DOHH2 (cell line): ENCODE measurements at regions not wholly inside any gene's neighbourhood (a gene's known extent, or its start where the extent isn't known, plus 50 kb on each side); places are given as distances from the start of the nearest gene placed in this dataset.

ENCODE experiments used
- H3F3A ChIP-seq: fragments of 200-600 bp; sonication (generic), shearing (Covaris generic); 2 replicates; pipeline ENCODE4 v1.6.0; 2016; ENCODE audit warnings: antibody characterized with exemption, mild to moderate bottlenecking; ENCODE audit not compliant: control insufficient read depth, insufficient read depth
- H3K27ac ChIP-seq: fragments of 200-600 bp; sonication (generic); 2 replicates; pipeline ENCODE4 v1.5.1; 2014; ENCODE audit warnings: low read depth, mild to moderate bottlenecking, low read length, moderate library complexity
- H3K27me3 ChIP-seq: fragments of 200-600 bp; sonication (generic); 2 replicates; pipeline ENCODE4 v1.6.1; 2014; ENCODE audit warnings: mild to moderate bottlenecking, low read length, mixed read lengths; ENCODE audit not compliant: control insufficient read depth
- H3K36me3 ChIP-seq: fragments of 200-600 bp; sonication (generic); 2 replicates; pipeline ENCODE4 v1.6.1; 2014; ENCODE audit warnings: mild to moderate bottlenecking, low read length, moderate library complexity, mixed read lengths; ENCODE audit not compliant: control insufficient read depth
- H3K4me1 ChIP-seq: fragments of 200-600 bp; sonication (generic); 2 replicates; pipeline ENCODE4 v1.6.1; 2014; ENCODE audit warnings: mild to moderate bottlenecking, low read length, mixed read lengths; ENCODE audit not compliant: control insufficient read depth
- H3K4me2 ChIP-seq: fragments of 200-600 bp; sonication (generic); 2 replicates; pipeline ENCODE4 v1.6.0; 2014; ENCODE audit warnings: mild to moderate bottlenecking, low read length, moderate library complexity
- H3K4me3 ChIP-seq: fragments of 200-600 bp; sonication (generic); 2 replicates; pipeline ENCODE4 v1.5.1; 2014; ENCODE audit warnings: mild to moderate bottlenecking, low read length, mixed read lengths
- H3K79me2 ChIP-seq: fragments of 200-600 bp; sonication (generic); 2 replicates; pipeline ENCODE4 v1.6.1; 2014; ENCODE audit warnings: mild to moderate bottlenecking, low read length, mixed read lengths; ENCODE audit not compliant: control insufficient read depth
- H3K9me2 ChIP-seq: fragments of 200-600 bp; sonication (generic); replicated peaks from 2 replicates; pipeline ENCODE4 v1.6.1; 2014; ENCODE audit warnings: mild to moderate bottlenecking, low read length, mixed read lengths; ENCODE audit not compliant: control insufficient read depth
- H3K9me3 ChIP-seq: fragments of 200-600 bp; sonication (generic); 2 replicates; pipeline ENCODE4 v1.6.1; 2014; ENCODE audit warnings: antibody characterized with exemption, low read length, mixed read lengths; ENCODE audit not compliant: control insufficient read depth, insufficient read depth
- H4K20me1 ChIP-seq: fragments of 200-600 bp; sonication (generic); 2 replicates; pipeline ENCODE4 v1.6.0; 2014; ENCODE audit warnings: low read depth, mild to moderate bottlenecking, antibody characterized with exemption, low read length, moderate library complexity; ENCODE audit not compliant: control insufficient read depth, insufficient read depth
- CTCF ChIP-seq: fragments of 200-600 bp; sonication (generic); IDR thresholded peaks from one replicate; pipeline ENCODE4 v1.5.1; 2014; ENCODE audit warnings: antibody characterized with exemption, mild to moderate bottlenecking, low read depth, low read length; ENCODE audit not compliant: poor library complexity, severe bottlenecking
- EZH2phosphoT487 ChIP-seq: fragments of 200-600 bp; sonication (generic); IDR thresholded peaks from 2 replicates; pipeline ENCODE4 v1.6.1; 2017; ENCODE audit warnings: borderline replicate concordance, mild to moderate bottlenecking, antibody characterized with exemption, low read length, moderate library complexity, mixed read lengths

DNA sequence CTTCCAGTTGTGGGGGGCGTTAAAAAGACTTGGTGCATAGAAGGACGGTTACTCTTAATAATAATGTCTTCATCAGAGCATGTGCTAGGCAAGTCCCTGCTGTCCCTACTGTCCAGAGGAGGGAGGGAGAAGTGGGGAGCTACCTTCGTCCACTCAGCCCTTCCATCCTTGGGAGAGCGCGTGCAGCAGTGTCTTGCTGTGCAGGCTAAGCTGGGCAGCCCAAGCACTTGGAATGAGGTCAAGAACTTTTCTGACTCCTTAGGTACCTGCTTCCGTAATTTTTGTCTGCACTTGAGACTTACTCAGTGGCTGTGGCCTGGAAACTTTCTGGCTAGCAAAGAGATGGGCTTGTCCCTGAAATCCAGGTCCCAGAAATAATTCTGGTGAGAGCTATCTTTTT lies 265.9 kb upstream of the SORCS1 start:
- TF ChIP-seq EZH2phosphoT487 (no peak), CTCF (no peak)
- Histone ChIP-seq H3K4me2 (no peak overlapping the region), H3K4me1 (no peaks in the 10 kb centered on the region), H3K27me3 (no peaks in the 10 kb centered on the region), H4K20me1 (no peaks in the 10 kb centered on the region), H3K9me2 (no peaks in the 10 kb centered on the region), H3K9me3 (no peaks in the 10 kb centered on the region), H3F3A (no peaks in the 10 kb centered on the region), H3K27ac (no peak overlapping the region), H3K36me3 (no peaks in the 10 kb centered on the region), H3K4me3 (no peak overlapping the region), H3K79me2 (no peaks in the 10 kb centered on the region)

DNA sequence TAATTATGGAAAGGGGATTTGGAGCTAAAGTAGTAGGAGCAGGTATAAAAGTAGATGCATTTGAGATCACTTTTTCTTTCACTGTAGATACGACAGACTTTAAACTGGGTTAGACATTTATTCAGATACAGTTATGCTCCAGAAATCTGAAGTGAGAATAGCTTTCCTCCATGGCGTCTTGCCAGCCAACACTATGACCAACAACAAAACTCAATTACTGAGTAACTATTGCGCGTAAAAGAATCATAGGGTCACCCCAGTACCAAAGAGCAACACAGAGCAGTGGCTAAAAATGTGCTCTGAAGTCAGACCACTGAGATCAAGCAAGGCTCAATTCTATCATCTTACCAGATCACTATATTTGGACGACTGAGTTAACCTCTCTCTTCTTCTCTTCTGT lies 262.5 kb upstream of the SORCS1 start:
- H3K4me3 ChIP-seq: no peak overlapping the region
- H4K20me1 ChIP-seq: no peaks in the 10 kb centered on the region
- no peaks in the 10 kb centered on the region for H3F3A ChIP-seq
- no peaks in the 10 kb centered on the region for H3K79me2 ChIP-seq
- H3K36me3 ChIP-seq: no peaks in the 10 kb centered on the region
- H3K27ac ChIP-seq: no peak overlapping the region
- no peaks in the 10 kb centered on the region for H3K4me1 ChIP-seq
- H3K9me2 ChIP-seq: no peaks in the 10 kb centered on the region
- no peaks in the 10 kb centered on the region for H3K27me3 ChIP-seq
- H3K9me3 ChIP-seq: no peaks in the 10 kb centered on the region
- H3K4me2 ChIP-seq: no peak overlapping the region
- no peak for TF ChIP-seq CTCF
- no peak for TF ChIP-seq EZH2phosphoT487

DNA sequence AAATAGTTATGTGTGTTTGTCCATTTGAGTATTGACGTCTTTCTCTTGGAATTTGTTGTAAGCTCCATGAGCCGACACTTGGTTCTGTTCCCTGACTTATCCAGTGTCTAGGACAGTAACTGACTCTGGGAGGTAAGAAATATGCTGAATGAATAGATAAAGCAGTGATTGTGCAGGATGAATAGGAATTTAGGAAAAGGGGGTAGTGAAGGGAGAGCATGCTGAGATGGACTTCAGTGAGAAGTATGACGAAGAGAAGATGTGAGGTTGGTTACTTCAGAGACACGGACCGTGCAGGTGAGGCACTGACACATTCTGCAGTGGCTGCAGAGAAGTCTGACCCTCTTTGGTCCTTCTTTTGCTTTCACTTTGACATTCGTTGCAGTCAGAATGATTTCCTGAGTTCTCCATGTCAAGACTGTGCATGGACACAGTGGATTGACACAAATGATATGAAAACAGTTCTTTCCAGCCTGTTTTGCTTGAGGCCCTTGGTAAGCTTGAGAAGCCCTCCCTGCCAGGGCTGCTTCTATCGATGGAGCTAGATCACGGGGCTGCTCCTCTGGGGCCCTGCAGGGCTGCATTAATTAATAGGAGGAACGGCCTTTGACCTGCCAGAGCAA lies 261.5 kb upstream of the SORCS1 start:
- Histone ChIP-seq H3K27me3 (no peaks in the 10 kb centered on the region), H3K4me2 (no peak overlapping the region), H3K9me2 (no peaks in the 10 kb centered on the region), H3K36me3 (no peaks in the 10 kb centered on the region), H4K20me1 (no peaks in the 10 kb centered on the region), H3K4me3 (no peak overlapping the region), H3K4me1 (no peaks in the 10 kb centered on the region), H3K27ac (no peak overlapping the region), H3K79me2 (no peaks in the 10 kb centered on the region), H3F3A (no peaks in the 10 kb centered on the region), H3K9me3 (no peaks in the 10 kb centered on the region)
- TF ChIP-seq EZH2phosphoT487 (no peak), CTCF (no peak)

GRCh38 chr10:107424628-107425027 lies 260.1 kb upstream of the SORCS1 start:
- no peaks in the 10 kb centered on the region for H4K20me1 ChIP-seq
- no peaks in the 10 kb centered on the region for H3K9me3 ChIP-seq
- H3K4me1 ChIP-seq: no peaks in the 10 kb centered on the region
- TF ChIP-seq EZH2phosphoT487 (no peak), CTCF (no peak)
- H3F3A ChIP-seq: no peaks in the 10 kb centered on the region
- H3K36me3 ChIP-seq: no peaks in the 10 kb centered on the region
- H3K79me2 ChIP-seq: no peaks in the 10 kb centered on the region
- no peak overlapping the region for H3K27ac ChIP-seq
- H3K27me3 ChIP-seq: no peaks in the 10 kb centered on the region
- H3K9me2 ChIP-seq: no peaks in the 10 kb centered on the region
- H3K4me3 ChIP-seq: no peak overlapping the region
- no peak overlapping the region for H3K4me2 ChIP-seq
